ENCODE measurements at regions not wholly inside any gene's neighbourhood (a gene's known extent, or its start where the extent isn't known, plus 50 kb on each side); places are given as distances from the start of the nearest gene placed in this dataset.

DNA sequence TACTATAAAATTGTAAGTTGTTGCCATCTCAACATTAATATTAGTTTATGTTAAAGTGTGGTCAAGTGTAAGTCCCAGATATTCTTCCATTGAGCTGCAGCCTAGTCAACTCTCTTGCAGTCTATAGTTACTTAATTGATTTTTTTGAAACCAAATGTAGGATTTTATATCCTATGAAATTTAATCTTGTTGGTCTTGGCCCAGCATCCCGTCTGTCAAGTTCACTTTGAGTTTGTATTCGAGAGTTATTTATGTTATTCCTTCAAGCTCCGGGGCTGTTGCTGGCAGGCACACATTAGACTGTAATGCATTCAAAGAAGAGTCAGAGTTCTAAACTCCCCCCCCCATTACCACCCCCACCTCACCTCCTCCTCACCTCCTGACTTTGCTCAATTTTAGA is 71.0 kb upstream of the SPACA1 start:
- TF ChIP-seq POLR2AphosphoS5 (IDR thresholded peaks at IDR 0.05; ENCODE audit: borderline replicate concordance, low read depth, low read length) (no peak), EZH2 (IDR thresholded peaks at IDR 0.05) (no peak), FOXP2 (optimal IDR thresholded peaks at IDR 0.05; ENCODE audit: control extremely low read depth, extremely low read length, insufficient read depth) (no peak)

Data from SK-N-MC (cell line).